GM21529 (cell line): ENCODE measurements at regions not wholly inside any gene's neighbourhood (a gene's known extent, or its start where the extent isn't known, plus 50 kb on each side); places are given as distances from the start of the nearest gene placed in this dataset.
"Not testable (repeated sequence)": the region's sequence is repeated elsewhere in the genome, so short reads cannot be mapped to it uniquely, and the experiment has no call there.

ENCODE experiments used
- ATAC-seq: cut with Tn5 transposase; IDR thresholded peaks from one replicate; pipeline ENCODE4 v1.9.1; 2021; ENCODE audit not compliant: unreplicated experiment

DNA sequence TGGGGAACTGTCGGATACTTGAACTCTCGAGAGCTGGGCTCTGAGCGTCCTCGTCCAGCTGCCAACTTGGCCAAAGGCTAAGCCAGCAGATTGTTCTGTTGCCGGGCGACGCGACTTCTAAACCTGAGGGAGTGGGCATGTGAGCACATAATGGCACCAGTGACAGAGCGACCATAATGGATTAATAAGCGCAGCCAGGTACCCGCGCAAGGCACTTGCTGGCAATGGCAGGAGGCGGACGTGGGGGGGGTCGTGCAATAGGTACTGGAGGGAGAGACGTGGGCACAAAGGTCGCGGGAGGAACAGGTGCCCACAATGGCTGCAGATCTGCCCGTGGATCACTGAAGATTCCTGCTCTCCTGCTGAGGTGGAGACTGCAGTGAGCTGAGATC lies 1368.7 kb downstream of the CDH12 start:
- ATAC-seq: not testable (repeated sequence)

DNA sequence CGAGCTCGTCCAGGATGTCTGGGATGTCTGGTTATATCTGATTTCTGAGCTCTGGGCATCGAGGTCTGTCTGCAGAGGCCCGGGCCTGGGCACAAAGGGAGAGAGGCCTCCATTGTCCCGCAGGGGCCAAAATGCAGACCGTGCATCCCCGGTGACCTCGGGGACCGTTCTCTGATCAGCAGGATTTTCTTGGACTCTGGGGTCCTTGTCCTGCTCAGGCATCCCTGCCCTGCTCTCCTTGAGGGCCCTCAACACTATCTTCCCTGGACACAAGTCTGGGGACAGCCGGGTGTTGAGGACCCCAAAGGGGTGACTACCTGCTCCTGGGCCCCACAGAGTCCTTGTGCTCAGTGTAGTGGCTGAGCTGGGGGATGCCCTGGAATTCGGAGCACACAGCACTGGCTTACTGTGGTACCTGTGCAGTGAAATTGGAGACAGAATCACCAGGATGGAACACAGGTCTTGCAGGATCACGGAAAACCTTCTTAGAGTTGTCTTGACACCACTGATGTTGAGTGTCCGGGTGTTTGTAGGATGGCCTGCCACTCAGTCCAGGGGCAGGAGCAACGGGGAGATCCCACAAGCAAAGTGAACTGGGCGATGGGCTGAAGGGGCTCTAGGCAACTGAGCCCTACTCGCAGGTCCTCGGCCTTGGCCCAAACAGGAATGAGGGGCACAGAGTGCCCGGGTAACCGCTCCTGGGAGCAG lies 1369.2 kb downstream of the CDH12 start:
- not testable (repeated sequence) for ATAC-seq

DNA sequence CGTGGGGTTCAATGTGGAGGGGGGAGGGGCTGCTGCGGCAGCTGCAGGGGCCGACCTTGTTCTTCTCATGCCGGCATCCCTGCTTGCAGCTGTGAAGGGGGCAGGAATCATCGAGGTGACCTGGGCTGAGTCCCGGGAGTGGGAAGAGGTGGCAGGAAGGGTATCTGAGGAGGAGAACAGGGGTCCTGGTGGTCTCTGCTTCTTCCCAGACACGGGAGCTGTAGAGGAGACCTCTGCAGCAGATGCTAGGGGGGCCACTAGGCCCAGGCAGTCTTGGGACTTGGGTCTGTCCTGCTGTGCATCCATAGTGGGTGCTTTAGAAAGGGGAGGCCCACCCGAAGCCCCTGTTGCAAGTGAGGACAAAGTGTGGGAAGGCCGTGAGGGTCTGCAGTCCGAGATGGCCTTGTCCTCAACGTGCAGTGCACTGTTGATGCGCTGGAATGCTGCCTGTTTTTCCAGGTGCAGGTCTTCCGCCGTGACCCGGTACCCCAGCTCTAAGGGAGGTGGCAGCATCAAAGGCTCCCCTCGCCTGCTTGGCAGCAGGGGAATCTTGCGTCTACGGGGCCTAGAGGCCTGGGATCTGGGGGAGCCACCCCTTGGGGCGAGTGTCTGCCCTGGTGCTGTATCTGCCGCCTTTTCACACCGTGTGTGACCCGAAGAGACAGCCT lies 1370.0 kb downstream of the CDH12 start:
- not testable (repeated sequence) for ATAC-seq

DNA sequence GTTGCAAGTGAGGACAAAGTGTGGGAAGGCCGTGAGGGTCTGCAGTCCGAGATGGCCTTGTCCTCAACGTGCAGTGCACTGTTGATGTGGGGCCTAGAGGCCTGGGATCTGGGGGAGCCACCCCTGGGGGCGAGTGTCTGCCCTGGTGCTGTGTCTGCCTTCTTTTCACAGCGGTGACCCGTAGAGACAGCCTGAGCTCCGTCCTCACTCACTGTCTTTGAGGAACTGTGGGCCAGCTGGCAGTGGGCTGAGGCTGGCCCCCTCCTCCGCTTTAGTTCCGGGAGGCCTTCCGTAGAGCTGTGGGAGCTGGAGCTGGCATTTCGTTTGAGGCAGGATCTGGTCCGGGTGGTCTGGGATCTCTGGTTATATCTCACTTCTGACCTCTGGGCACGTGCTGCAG lies 1370.6 kb downstream of the CDH12 start:
- not testable (repeated sequence) for ATAC-seq

DNA sequence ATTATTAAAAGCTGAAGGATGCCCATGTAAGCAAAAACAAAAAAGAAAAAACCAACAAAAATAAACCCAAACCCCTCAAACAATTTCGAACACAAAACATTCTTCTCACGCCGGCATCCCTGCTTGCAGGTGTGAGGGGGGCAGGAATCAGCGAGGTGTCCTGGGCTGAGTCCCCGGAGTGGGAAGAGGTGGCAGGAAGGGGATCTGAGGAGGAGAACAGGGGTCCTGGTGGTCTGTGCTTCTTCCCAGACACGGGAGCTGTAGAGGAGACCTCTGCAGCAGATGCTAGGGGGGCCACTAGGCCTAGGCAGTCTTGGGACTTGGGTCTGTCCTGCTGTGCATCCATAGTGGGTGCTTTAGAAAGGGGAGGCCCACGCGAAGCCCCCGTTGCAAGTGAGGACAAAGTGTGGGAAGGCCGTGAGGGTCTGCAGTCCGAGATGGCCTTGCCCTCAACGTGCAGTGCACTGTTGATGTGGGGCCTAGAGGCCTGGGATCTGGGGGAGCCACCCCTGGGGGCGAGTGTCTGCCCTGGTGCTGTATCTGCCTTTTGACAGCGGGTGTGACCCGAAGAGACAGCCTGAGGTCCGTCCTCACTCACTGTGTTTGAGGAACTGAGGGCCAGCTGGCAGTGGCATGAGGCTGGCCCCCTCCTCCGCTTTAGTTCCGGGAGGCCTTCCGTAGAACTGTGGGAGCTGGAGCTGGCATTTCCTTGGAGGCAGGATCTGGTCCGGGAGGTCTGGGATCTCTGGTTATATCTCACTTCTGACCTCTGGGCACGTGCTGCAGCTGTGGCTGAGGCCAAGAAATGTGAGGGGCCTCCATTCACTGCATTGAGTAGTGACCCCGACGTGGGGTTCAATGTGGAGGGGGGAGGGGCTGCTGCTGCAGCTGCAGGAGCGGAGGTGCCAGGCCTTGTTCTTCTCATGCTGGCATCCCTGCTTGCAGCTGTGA lies 1371.5 kb downstream of the CDH12 start:
- ATAC-seq: not testable (repeated sequence)

DNA sequence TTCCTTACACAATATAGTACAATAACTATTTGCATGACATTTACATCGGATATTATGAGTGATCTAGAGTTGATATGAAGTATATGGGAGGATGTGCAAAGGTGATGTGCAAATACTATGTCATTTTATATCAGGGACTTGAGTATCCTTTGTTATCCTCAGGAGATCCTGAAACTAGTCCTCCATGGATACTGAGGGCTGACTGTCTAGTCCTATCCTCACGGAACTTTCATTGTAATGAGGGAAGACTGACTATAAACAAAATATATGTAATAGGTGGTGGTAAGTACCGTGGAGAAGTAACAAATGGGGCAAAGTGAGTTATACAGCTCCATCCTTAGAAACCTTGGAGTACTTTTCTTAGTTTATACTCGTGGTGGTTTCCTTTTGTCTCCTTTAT lies 1373.1 kb downstream of the CDH12 start:
- not testable (repeated sequence) for ATAC-seq

DNA sequence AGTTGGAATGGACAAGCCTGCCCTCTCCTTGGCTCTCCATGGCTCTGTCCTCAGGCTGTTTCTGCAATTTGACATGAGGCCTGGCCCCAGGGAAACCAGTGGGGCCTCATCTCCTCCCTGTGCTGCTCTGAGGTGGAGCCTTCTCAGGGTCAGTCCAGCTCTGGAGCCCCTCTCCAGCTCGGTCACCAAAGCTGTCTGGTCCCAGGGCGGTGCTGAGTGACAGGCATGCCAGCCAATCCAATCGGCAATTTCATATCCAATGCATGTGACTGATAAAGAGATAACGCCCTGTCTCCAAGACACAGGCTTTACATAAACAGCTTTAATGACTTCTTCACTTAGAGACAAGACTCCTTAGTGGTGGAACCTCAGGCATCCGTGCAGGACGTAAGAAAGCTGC lies 1379.2 kb downstream of the CDH12 start:
- not testable (repeated sequence) for ATAC-seq

DNA sequence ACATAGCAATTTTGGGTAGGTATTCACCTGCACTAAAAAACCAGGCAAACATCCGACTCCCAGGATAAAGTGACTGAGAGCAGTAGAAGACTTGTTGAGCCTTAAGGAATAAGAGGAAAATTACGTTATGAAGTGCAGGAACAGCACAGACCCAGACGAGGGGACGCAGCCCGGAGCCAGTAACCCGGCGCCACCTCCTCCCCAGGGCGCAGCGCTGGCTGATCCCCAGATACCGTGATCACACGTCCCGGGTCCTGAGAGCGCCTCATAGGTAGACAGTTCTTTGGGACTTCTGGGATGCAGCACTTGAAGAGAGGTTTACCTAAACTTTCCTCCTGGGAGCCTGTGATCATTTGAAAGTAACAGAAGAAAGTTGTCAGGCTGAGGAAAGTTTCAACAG lies 1379.7 kb downstream of the CDH12 start:
- not testable (repeated sequence) for ATAC-seq

DNA sequence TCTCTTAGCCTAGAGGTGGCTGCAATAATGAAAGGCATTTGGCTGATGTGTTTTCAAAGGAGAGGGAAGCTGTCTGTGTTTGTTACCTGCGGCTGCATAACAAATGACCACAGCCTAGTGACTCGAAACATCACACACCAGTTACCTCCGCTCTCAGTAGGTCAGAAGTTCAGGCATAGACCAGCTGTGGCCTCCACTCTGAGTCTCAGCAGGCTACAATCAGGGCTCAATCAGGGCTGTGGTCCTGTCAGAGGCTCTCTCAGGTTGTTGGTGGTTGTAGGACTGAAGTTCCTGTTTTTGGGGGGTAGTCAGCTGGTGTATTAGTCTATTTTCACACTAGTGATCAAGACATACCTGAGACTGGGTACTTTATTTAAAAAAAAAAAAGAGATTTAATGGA lies 1381.5 kb downstream of the CDH12 start:
- ATAC-seq: not testable (repeated sequence)

DNA sequence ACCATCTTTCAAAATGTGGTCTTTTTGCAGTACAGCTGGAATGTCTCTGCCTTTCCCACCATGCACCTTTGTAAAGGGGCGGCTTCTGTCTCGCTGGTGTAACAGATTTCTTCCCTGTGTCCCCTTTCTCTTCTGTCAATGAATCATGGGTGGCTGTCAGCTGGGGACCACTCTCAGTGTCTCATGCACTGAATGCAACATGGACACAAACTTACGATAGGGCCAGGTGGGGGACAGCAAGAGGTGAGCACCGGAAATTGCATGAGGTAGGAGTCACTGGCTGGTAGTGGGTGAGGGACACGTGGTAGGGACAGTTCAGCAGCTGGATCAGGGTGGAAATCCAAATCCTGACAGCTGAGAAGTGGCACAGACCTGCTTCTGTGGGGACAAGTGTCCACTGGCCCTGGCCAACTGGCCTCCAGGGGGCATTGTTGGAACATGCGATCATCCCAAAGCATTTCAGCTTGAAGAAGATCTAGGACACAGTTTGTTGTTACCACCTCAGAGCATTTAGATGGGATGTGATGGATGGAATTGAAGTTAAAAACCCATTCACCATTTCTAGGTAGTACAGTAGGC lies 1383.5 kb downstream of the CDH12 start:
- ATAC-seq: not testable (repeated sequence)

DNA sequence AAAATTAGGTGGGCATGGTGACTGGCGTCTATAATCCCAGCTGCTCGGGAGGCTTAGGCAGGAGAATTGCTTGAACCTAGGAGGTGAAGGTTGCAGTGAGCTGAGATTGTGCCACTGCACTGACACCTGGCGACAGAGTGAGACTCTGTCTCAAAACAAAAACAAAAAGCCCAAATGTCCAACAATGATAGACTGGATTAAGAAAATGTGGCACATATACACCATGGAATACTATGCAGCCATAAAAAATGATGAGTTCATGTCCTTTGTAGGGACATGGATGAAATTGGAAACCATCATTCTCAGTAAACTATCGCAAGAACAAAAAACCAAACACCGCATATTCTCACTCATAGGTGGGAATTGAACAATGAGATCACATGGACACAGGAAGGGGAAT lies 1385.6 kb downstream of the CDH12 start:
- not testable (repeated sequence) for ATAC-seq

DNA sequence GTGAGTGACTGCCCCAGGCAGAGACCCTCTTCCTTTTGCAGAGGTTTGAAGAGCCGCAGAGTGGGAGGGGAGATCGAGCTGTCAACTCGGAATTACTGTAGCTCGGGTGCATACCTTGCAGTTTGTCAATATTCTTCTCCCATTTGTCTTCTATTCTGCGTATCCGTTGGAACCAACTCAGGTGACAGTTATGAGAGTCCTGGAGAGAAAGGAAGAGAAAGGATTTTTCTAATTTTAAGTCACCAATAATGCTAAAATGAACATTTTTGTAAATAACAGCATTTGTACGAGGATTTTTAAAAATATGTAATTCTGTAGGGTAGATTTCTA lies 1393.4 kb downstream of the CDH12 start:
- ATAC-seq: not testable (repeated sequence)

DNA sequence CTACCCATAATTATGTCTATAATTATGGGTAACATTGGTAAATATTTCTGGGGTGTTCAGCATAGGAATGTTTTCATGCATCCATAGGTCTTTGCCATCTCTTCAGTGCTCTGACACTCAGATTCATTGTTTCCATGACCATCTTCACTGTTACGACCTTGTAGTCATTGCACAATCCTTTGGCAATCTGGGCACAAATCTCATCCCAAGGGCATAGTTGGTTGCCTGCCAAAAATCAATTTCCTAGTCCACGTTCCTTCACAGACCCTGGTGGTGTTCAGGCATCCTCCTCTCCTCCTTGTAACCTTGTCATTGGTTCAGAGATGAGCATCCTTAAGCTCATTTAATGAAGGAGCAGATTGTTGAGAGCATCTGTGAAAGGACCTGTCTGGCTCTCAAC lies 1400.7 kb downstream of the CDH12 start:
- no peak for ATAC-seq

DNA sequence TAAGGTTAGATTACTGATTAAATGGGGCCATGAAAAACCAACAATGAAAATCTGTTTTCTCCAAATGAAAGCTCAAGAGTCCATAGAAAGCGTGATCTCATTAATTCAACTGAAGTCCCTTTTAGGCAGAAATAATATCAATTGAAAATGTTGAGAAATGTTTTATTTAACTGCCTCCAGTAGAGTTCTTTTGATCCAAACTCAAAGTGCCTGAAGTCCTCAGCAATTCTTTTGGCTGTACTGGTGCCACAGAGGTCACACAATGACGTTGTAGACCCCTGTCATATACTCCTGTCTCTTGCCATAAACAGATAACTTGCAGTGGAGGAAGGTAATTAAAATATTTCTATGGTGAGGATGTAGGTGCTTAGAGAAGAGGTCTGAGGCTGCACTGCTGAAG lies 1420.5 kb downstream of the CDH12 start:
- ATAC-seq: no peak

DNA sequence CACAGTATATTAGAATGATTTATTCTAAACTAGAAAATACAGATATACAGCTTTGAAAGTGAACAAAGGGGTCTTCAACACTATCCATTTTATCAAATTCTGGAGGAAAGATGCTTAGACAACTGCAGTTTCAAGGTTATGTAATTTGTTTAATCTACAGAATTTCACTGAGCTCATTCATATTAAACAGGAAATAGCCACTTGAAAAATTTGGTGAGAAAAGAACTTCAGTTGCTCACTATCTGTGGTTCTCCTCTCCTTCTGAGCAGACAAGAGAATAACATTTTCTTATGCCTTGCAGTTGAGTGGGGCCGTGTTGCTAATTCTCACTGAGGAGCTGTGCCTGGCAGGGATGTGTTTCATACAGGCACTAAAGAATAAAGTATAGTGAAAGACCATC lies 1428.2 kb downstream of the CDH12 start:
- no peak for ATAC-seq

DNA sequence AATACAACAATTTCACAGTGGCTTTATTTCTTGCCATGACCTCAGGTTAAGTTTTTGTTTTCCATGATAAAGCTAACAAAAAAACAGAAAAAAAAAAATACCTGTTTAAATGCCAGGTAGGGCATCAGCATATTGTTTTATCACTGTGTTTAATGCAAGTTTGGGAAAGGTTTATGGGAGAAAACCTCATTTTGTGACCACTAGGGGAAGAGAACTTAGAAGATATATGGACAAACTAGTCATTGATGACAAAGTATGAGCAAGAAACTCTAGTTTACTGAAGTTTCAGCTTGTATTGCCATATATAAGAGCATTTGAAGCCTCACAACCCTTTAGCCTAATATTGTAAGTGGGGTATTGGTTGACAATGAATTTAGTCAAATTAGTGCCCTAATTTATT lies 1431.4 kb upstream of the CDH18 start:
- no peak for ATAC-seq

DNA sequence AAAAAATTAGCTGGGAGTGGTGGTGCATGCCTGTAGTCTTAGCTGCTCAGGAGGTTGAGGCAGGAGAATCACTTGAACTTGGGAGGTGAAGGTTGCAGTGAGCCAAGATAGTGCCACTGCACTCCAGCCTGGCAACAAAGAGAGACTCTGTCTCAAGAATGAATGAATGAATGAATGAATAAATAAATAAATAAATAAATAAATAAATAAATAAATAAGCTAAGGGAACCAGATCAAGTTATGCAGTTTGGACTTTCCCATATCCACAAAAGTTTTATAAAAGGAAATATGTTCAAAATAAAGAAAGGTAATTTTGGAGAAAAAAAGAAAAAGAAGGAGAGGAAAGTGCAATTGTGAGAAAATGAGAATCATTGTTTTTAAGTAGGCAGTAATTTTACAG lies 1414.1 kb upstream of the CDH18 start:
- ATAC-seq: not testable (repeated sequence)

DNA sequence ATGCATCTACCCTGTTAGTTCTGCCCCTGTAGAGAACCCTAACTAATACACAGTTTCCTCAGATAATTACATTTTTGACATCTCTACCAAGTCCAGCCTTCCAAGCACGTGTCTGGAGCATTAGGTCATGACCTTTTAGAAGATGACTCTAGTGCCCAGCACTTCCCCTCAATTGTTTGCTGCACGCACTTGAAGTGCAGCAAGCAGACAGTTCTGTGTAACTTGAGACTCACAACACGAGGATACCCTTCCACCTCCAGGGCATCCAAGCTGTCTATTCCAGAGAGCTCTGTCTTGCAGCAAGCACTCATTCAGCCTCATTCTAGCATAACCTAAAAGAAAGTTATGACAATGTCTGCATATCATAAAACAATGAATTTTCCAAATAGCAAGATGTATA lies 1410.5 kb upstream of the CDH18 start:
- no peak for ATAC-seq

DNA sequence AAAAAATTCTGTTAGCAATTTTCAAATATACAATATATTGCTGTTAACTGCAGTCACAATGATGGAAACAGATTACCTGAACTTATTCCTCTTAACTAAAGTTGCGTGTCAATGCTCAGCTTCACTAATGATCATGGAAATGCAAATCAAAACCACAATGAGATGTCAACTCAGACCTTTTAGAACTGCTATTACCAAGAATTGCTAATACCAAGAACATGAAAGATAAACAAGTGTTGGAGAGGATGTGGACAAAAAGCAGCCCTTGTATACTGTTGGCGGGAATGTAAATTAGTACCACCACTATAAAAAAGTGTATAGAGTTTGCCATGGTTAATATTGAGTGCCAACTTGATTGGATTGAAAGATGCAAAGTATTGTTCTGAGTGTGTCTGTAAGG lies 1409.7 kb upstream of the CDH18 start:
- peak; percentile 48 for ATAC-seq

DNA sequence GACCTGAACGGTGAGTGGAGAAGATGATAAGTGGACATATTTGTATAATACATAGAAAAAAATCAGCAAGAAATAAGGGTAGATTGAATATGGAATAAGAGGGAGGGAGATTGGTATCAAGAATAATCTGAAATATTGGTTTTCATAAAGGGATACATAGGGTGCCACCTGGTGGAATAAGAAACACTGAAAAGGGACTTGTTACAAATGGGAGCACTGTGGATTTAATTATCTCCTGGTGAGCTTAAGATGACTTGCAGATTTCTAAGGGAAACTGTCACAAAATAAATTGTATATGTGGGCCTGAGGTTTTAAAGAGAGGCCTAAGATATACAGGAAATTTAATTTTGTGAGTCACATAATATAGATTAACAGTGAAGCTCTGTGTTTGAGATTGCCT lies 1403.5 kb upstream of the CDH18 start:
- no peak for ATAC-seq

DNA sequence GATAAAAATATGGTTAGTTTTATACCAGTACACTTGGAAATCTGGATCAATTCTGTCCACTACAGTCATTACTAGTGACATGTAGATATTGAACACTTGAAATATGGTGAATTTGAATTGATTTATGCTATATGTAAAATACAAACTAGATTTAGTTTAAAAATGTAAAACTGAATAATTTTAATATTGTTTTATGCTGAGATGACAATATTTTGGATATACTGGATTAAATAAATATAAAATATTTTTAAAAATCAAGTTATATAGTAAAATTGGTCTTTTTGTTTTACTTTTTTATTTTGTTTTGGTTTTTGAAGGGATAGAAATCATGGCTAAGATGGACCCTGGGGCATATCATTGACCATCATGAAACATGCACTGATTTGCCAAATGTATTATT lies 1372.8 kb upstream of the CDH18 start:
- not testable (repeated sequence) for ATAC-seq

DNA sequence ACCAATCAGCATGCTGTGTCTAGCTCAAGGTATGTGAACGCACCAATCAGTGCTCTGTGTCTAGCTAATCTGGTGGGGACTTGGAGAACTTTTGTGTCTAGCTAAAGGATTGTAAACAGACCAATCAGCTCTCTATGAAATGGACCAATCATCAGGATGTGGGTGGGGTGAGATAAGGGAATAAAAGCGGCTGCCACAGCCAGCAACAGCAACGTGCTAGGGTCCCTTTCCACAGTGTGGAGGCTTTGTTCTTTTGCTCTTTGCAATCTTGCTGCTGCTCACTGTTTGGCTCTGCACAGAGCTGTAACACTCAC lies 1353.9 kb upstream of the CDH18 start:
- not testable (repeated sequence) for ATAC-seq
